T1000 (cell line): ENCODE measurements at regions not wholly inside any gene's neighbourhood (a gene's known extent, or its start where the extent isn't known, plus 50 kb on each side); places are given as distances from the start of the nearest gene placed in this dataset.

Source experiments
- DNase-seq: peaks from one replicate; lab custom pipeline; 2025; ENCODE audit warnings: mixed read lengths; lab: John Stamatoyannopoulos, UW

DNA sequence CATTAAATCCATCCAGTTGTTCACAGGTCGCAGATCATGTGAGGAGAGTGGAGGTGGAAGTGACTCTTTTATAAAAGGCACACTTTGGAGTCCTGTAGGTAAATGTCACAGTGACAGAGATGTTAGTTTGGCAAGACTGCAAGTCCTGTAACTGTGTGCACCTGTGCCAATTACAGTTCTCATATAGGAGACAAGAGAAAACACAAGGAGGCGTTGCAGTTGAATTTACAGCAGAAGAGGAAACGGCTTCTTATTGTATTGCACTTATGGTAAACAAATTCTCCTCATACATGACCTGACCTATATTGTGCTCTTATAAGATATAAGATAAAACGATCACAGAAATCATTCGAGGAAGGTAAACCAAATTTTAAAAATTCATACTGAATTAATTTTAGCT is 732.8 kb upstream of the SLC10A2 start:
- DNase-seq, result no peak

DNA sequence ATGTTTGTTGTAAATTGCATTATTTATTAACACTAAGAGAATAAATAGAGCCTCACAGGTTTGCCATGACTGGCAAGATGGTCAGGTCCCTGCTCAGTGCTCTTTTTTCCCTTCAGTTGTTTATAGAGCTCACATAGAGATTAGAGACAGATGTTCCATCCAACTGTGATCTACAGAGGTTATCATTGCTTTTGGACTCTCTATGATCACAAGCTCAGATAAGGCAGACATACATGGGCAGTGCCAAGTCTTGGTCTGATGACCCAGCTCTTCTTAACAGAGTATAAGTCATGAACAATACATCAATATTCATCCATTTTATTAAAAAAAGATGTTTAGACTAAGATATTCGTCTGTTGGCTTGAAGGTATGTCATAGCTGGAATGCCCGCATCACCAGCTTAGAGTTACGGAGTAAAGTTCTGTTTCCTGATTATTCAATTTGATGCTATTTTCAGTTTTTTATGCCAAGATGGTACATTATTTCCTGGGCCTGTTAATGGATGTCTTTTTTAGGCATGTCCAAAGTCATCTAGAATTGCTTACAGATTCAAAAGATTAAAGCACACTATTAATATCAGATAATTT is 729.8 kb upstream of the SLC10A2 start:
- DNase-seq, result no peak

DNA sequence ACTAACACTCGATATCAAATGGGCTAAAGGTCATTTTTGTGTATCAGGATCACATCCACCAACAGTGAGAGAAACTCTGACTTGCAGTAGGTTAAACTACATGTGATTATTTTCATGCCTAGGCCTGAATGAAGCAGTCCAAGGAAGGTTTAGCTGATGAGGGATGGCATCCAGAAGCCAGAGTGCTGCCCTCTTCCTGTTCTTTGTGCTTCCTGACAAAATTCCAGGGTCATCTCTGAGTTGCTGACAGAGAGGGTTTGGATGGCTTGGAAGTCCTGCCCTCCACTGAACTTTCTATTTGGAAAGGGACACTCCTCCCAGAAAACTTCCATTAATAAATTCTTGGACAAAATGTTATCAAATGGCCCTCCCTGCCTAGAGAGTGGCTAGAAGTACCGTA is 728.3 kb upstream of the SLC10A2 start:
- no peak for DNase-seq

DNA sequence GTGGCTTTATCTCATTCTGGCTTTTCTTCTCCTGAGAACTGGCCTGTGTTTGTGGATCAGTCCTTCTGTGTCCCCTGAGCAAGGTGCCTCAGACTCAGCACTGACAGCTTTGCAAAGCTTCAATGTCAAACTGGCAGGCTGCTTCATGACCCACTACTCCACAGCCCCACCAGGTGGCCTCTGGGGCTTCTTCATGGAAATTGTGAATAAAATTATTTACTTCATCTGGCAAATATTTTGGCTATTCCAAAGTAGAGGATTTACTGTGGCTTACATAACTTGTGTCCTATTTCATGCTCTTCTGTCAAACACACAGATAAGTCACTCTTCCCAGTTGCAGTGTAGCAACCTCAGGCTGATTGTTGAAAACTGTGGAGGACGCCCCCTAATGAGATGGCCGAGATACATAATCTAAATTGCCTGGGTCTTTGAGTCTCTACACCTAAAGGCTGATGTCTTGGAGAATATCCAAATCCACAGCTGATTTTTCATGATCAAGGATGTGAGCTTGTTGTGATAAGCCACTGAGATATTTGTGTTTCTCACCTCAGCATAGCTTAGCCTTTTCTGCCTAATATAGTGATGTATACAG is 721.9 kb upstream of the SLC10A2 start:
- no peak for DNase-seq

DNA sequence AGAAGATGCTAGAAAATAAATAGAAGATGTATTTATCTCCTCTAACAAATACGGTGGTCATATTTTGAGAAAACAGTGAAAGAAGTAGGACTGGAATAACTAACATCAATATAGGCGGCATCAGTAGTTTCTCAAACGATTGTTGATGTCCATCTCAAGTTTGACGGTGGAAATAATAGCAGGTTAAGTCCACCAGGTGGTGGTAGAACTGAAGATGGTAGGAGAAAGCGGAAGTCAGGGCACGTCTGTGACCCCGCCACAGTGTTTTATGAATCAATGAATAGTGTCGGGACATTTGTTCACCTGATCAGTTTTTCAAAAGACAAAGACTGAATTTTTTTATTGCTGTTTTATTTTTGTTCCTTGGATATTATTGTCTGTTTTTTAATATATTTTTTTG is 706.4 kb upstream of the SLC10A2 start:
- no peak for DNase-seq

DNA sequence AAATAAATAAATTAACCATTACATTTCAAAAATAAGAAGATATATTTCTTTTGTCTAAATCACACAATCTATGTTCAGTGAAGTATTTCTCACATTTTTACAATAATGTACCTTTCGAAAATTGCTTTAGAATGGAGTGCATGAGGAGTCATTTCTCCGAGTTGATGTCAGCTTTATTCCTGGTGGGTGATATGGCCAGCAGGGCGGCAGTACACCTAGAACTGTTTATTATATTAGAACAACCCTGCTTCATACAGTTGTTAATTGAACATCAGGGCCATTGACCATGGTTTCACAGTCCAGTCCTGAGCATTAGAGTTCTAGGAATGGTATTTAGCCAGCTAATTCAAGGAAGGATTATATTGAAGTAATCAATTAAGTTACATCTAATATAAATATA is 696.3 kb upstream of the SLC10A2 start:
- no peak for DNase-seq

DNA sequence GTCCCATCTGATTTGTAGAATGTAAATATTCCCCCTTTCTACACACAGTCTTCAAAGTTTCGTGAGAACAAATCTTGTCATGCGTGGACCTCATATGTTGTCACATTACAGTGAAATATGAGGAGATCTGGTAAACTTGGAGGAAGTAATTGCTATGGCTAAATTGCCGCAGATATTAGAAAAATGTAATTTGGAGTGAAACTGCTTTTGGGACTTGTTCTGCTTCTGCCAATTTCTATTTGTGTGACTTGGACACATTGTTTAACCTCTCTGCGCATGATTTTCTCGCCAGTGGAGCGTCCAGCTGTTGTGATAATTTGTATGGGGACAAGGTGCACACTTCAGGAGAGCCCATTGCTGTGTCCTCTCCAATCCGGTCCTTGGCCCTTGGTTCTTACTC is 693.1 kb upstream of the SLC10A2 start:
- DNase-seq, result no peak

DNA sequence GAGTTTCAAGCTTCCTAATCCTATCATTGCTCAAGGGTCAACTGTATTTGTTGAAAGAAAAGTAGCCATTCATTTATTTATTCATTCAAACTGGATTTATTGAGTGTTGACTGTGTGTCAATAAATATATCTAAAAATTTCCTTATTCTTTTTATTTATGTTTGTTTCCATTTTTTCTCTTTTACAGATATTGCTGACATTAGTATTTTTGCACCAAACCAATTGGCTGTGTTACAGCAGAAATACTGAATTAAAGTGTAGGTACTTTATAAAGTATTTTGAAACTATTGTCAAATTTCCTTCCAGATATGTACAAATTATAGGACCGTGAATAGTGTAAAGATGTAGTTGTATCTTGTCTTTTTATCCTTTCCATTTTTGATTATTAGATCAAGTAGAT is 692.0 kb upstream of the SLC10A2 start:
- no peak for DNase-seq

DNA sequence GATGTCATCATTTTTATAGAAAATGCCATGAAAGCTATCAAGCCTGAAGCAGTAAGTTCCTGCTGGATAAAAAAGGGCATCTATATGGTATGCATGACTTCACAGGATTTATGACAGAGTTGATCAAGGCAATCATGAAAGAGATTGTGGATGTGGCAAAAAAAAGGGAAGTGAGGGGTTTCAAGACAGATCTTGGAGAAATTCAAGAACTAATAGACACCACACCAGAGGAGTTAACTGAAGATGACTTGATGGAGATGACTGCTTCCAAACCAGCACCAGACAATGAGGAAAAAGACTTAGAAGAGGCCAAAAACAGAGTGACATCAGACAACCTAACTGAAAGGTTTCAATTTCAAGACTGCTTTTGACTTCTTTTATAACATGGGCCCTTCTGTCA is 691.1 kb upstream of the SLC10A2 start:
- no peak for DNase-seq

DNA sequence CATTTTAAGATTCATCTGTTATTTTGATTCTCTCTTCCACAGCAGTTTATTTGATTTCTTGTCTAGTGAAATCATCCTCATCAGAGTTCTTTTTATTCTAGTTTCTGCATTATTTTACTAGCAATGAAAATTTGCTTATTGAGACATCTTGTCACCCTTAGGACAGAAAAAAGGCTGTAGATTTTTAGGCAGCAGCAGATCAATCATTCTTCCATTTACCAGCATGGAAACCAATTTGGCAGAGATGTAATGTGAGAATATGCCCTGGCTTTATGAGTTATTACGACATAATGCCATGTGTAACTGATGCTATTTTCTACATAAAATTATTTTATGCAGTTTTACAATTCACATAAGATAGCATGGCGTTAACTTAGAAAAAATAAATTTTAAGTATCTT is 688.6 kb upstream of the SLC10A2 start:
- DNase-seq, result no peak

DNA sequence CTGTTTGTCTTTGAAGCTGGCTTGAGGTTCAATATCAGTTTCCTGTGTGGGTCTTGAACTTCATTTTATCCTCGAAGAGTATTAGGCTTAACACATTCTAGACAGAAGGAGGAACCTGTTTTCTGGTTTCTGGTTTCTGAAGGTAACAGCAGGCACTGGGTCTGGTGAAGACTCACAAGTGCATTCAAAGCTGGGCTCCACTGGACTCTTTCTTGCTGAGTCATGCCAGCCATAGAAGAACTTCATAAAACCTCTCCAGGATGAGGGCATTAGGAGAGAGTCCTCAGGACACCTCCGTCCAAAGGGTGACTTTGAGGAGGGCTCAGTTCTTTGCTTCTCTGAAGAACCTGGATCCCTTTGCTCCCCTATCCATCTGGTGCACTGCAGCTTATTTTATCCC is 668.6 kb upstream of the SLC10A2 start:
- no peak for DNase-seq

DNA sequence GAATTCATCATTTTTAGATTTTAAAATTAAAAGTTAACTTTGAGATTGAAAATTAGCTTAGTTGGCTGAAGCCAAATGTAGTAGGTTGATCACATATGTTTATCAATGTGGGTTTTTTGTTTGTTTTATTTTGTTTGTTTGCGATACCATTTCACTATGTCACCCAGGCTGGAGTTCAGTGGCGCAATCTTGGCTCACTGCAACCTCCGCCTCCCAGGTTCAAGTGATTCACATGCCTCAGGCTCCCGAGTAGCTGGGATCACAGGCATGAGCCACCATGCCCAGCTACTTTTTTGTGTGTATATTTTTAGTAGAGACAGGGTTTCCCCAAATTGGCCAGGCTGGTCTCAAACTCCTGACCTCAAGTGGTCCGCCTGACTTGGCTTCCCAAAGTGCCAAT is 665.7 kb upstream of the SLC10A2 start:
- no peak for DNase-seq

DNA sequence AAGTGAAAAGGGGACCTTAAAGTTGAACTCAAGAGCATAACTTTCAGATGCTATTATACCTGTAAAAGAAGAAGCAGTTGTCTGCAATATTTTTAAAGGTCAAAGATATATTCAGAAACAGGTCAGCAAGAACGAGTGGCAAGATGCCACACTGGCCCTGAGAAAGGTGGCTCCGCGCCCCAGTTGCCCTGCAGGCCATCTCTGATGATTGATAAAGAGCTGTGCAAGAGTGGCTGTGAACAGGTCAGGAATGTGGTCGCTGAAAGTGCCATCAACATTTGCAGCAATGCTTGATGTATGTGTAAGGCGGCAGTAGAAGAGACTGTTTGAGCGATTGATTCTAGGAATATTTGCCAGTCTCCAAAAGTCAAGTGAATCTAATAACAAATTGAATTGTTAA is 664.2 kb upstream of the SLC10A2 start:
- no peak for DNase-seq

DNA sequence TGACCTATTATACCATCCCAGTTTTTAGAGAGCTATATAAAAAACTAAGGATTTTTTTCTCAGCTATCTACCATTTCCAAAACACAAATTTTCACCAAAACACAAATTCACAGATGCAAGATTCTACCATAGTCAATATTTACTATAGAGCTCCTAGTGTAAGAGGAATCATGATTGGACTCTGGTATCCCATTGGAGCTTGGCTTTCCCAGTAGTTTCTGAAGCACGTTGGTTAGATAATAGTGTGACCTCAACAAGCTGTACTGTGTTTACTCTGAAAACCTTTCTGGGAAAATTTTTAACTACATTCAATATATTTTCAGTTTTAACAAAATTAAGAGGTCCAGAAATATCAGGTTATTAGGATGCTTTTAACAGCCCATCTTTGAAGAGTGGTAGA is 660.6 kb upstream of the SLC10A2 start:
- no peak for DNase-seq

DNA sequence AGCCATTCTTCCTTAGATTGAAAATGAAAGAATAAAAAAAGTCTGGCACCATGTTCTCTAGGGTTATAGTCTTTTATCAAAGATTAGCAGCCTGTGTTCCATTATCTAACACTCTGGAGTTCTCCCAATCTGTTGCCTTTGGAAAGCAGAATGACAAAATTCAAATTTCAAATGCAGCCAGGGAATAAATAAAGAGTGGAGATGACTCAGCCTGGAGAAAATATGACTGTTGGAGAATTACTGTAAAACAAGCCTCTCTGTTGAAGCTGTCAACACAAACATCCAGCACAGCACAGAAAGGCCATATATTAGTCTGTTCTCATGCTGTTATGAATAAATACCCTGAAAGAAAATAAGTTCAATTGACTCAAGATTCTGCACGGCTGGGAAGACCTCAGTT is 650.5 kb upstream of the SLC10A2 start:
- no peak for DNase-seq

DNA sequence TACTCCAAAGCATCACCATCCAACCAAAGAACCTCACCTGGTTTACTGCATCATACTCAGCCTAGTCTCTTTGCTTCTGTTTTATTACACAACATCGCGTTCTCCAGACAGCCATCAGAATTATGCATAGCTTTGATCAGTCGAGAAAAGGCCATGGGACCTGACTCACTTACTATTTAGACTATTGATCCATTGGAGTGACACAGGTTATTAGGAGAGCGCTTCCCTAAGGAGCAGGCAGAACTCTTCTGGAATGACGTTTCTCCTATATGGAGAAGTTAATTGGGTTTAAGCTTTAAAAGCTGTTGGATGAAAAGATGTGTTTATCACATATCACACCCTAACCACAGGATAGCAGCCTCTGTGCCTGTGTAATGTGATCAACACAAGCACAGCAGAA is 649.1 kb upstream of the SLC10A2 start:
- no peak for DNase-seq

DNA sequence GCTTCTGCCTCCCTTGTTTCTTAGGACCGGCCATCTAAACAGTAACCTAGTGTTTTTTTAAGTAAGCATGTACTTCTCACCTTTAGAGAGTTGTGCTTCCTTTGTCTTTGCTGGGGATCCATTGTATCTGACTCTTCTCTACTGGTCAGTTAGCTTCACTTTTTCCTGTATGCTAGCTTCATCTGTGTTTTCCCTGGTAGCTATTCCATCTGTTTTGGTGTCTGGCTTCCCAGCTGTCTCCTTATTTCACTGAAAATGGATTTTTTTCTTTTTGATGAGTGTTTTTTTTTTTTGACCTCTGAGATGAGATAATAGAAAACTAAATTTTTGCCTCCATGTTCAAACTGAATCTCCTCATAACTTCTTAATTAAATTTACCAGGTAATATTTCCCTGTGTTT is 637.0 kb upstream of the SLC10A2 start:
- DNase-seq, result no peak

DNA sequence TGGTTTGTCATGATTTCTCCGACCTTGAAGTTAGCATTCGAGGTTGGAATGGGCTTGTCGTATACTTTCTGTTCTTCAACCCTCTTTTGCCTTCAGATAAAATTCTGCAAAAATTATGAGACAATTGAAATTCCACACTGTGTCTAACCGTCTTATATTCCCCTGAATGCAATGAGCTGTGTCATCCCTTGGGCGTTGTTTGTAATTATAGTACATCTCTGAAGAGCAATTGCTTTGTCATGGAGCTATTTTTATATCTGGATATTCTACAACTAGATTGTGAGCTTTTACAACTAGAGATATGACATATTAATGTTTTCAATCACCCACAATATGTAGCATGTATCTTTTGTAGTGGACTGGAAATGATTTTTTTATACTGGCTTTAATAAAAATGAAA is 631.8 kb upstream of the SLC10A2 start:
- DNase-seq, result no peak

DNA sequence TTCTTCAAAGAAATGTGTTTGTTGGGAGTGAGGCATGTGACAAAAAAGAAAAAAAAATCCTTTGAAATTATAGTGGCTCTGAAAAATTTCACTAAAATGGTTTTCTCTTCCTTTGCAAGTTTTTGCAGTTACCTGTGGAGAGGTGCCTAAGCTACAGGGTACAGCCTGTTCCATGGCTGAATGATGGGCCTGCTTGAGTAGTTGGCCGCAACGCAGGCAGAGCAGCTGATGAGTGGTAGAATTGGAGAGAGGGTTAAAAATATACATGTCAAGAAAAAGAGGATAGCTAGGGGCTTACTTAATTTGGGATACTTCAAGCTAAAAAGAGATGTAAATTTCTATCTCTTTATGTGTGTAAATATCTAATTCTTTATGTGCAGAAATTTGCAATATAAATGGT is 629.1 kb upstream of the SLC10A2 start:
- DNase-seq, result no peak

DNA sequence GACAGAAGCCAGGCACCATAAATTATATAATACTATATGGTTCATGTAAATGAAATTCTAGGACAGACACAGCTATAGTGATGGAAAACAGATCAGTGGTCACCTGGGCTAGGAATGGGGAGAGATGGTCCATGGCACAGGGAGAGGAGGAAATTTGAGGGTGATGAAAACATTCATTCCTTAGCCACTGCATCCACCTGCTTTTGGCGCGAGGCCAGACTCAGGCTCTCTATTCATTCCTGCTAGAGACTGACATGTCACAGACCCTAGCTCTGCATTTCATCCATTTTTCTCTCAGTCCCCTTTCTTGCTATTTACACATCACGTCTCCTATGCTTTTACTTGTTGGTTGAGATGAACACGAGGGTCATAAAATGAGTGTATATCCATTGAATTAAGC is 628.3 kb upstream of the SLC10A2 start:
- DNase-seq, result no peak

DNA sequence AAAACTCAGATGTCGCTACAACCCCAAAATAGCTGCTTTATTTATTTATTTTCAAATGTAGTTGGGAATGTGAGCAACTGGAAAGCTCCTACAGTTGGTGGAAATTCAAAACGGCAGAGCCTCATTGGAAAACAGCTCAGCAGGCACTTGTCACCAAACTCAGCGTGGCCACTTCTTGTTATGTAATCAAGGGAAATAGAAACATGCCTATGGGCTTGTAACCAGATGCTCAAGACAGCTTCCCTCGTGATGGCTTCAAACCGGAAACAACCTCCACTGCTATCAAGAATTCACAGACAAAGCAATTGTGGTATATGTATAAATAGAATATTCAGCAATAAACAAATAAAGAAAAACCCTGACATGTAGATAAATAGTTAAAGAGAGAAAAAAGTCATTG is 627.8 kb upstream of the SLC10A2 start:
- DNase-seq, result no peak

DNA sequence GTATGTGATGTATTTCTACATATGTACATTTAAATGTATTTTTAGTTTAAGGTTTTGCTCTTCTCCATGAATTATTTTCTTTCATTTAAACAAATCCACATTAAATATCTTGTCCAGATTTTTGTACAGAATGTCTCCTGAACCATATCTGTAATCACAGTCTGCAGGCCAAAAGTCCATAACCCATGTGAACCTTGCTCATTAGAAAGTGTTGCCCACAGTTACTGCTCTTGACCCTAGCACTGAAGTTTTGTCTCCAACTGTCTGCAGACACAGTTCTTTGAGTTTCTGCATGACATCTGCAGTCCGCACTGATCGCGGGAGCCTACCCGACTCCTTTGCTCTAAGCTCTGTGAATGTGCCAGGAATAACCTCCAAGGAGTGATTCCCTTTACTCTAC is 626.2 kb upstream of the SLC10A2 start:
- no peak for DNase-seq

DNA sequence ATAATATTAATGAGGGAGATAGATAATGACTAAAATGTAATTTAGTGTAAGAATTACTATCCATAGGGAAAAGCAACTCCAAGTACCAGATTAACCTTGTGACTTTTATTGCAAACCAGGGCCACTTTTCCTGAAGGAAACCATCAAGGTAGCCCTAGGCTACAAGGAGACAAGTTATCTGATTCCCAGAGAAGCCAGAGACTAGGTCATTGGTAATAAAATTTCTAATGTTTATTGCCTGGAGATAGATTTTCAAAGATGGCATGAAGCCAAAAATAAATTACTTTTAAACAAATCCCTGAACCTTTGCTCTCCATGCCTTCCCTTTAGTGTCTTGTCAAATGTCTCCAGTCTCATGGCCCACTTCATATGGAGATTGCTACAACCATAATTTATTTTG is 610.1 kb upstream of the SLC10A2 start:
- DNase-seq, result no peak

DNA sequence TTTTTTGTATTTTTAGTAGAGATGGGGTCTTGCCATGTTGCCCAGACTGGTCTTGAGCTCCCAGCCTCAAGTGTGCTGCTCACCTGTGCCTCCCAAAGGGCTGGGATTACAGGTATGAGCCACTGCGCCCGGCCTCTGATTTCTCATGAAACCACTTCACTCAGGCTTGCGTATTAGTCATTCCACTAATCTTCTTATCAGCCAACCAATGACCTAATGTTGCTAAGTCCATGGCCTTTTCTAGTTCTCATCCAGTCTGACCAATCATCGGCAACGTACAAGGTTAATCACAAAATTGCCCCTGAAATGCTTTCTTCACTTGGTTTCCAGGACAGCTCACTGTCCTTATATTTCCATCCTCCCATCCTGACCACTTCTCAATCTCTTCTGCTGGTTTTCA is 605.3 kb upstream of the SLC10A2 start:
- DNase-seq, result no peak

DNA sequence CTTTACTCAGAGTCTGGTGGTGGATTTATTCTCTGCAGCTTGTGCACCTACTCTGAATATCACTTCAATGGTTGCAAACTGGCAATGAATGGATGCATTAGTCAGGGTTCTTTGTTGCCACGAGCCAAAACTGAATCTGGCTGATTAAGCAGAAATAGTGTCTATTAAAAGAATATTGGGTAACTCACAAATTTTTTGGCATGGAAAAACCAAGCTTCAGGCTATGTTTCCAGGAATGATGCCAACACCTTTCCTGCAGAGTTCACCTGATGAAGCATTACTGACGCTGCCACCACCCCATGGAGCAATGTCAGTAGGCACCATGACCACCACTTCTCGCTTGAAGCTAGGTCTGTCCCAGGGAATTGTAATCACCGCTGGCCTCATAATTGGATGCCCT is 597.8 kb upstream of the SLC10A2 start:
- no peak for DNase-seq
